ENCODE measurements at regions not wholly inside any gene's neighbourhood (a gene's known extent, or its start where the extent isn't known, plus 50 kb on each side); places are given as distances from the start of the nearest gene placed in this dataset.

- CTCF ChIA-PET: no interaction called here
- no peak for ATAC-seq
- Mint-ChIP-seq H3K4me3 (no peak overlapping the region), H3K36me3 (peaks cover 5% of the 10 kb centered on the region), H3K9me3 (peaks cover 23% of the 10 kb centered on the region), H3K27ac (no peak overlapping the region), H3K27me3 (ENCODE audit: low read depth) (no peaks in the 10 kb centered on the region), H3K4me1 (peaks cover 17% of the 10 kb centered on the region)
- no peak for TF ChIP-seq NR1H2 (CRISPR knock-in tag; IDR thresholded peaks at IDR 0.05)
- no peak for TF ChIP-seq USF1 (CRISPR knock-in tag; IDR thresholded peaks at IDR 0.05)
- TF ChIP-seq, protein P1, sequence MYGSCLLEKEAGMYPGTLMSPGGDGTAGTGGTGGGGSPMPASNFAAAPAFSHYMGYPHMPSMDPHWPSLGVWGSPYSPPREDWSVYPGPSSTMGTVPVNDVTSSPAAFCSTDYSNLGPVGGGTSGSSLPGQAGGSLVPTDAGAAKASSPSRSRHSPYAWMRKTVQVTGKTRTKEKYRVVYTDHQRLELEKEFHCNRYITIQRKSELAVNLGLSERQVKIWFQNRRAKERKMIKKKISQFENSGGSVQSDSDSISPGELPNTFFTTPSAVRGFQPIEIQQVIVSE (CRISPR knock-in tag; IDR thresholded peaks at IDR 0.05; ENCODE audit: borderline replicate concordance): no peak
- TF ChIP-seq USF2 (CRISPR knock-in tag; IDR thresholded peaks at IDR 0.05): no peak
- TF ChIP-seq PRRX2 (CRISPR knock-in tag; IDR thresholded peaks at IDR 0.05): no peak
- TF ChIP-seq FOXJ3 (CRISPR knock-in tag; IDR thresholded peaks at IDR 0.05; ENCODE audit: borderline replicate concordance): no peak
- no peak for TF ChIP-seq E2F5 (CRISPR knock-in tag; IDR thresholded peaks at IDR 0.05)
- TF ChIP-seq FOXP1 (CRISPR knock-in tag; IDR thresholded peaks at IDR 0.05; ENCODE audit: borderline replicate concordance): no peak
- TF ChIP-seq, protein P2, sequence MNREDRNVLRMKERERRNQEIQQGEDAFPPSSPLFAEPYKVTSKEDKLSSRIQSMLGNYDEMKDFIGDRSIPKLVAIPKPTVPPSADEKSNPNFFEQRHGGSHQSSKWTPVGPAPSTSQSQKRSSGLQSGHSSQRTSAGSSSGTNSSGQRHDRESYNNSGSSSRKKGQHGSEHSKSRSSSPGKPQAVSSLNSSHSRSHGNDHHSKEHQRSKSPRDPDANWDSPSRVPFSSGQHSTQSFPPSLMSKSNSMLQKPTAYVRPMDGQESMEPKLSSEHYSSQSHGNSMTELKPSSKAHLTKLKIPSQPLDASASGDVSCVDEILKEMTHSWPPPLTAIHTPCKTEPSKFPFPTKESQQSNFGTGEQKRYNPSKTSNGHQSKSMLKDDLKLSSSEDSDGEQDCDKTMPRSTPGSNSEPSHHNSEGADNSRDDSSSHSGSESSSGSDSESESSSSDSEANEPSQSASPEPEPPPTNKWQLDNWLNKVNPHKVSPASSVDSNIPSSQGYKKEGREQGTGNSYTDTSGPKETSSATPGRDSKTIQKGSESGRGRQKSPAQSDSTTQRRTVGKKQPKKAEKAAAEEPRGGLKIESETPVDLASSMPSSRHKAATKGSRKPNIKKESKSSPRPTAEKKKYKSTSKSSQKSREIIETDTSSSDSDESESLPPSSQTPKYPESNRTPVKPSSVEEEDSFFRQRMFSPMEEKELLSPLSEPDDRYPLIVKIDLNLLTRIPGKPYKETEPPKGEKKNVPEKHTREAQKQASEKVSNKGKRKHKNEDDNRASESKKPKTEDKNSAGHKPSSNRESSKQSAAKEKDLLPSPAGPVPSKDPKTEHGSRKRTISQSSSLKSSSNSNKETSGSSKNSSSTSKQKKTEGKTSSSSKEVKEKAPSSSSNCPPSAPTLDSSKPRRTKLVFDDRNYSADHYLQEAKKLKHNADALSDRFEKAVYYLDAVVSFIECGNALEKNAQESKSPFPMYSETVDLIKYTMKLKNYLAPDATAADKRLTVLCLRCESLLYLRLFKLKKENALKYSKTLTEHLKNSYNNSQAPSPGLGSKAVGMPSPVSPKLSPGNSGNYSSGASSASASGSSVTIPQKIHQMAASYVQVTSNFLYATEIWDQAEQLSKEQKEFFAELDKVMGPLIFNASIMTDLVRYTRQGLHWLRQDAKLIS (CRISPR knock-in tag; IDR thresholded peaks at IDR 0.05; ENCODE audit: borderline replicate concordance): no peak
- no peak for DNase-seq (ENCODE audit: low spot score)
- POLR2A ChIA-PET: no interaction called here
Measured at GRCh38 chr10:4278186-4278585, 493.2 kb upstream of the KLF6 start.

DNA sequence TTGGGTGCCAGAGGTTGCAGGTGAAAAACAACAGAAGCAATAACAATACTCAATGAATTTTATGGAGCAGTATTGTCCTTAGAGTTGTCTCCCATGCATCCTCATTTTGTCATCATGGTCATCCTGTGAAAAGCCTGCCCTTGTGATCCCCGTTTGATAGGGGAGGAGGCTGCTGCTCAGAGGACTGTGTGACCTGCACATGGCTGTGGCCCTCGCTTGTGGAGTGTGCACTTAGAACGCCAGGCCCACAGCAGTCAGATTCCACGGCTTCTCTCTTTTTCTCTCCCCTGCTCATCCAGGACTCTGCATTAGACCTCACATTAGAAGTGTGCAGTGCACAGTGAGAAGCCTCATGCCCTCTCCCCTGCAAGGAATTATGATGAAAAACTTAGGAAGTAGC is 491.1 kb upstream of the KLF6 start:
- Mint-ChIP-seq H3K4me1 (peaks cover 6% of the 10 kb centered on the region), H3K9me3 (peaks cover 19% of the 10 kb centered on the region), H3K4me3 (no peak overlapping the region), H3K27ac (no peak overlapping the region), H3K36me3 (peaks cover 11% of the 10 kb centered on the region), H3K27me3 (ENCODE audit: low read depth) (no peaks in the 10 kb centered on the region)
- ChIA-PET POLR2A (no interaction called here), CTCF (no interaction called here)
- ATAC-seq (no peak), DNase-seq (ENCODE audit: low spot score) (no peak)
- TF ChIP-seq ZNF423 (CRISPR knock-in tag; IDR thresholded peaks at IDR 0.05): no peak
- TF ChIP-seq, protein P3, sequence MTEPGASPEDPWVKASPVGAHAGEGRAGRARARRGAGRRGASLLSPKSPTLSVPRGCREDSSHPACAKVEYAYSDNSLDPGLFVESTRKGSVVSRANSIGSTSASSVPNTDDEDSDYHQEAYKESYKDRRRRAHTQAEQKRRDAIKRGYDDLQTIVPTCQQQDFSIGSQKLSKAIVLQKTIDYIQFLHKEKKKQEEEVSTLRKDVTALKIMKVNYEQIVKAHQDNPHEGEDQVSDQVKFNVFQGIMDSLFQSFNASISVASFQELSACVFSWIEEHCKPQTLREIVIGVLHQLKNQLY (CRISPR knock-in tag; IDR thresholded peaks at IDR 0.05): no peak
- TF ChIP-seq USF1 (CRISPR knock-in tag; IDR thresholded peaks at IDR 0.05): no peak
- no peak for TF ChIP-seq SOX15 (CRISPR knock-in tag; IDR thresholded peaks at IDR 0.05)
- TF ChIP-seq, protein P4, sequence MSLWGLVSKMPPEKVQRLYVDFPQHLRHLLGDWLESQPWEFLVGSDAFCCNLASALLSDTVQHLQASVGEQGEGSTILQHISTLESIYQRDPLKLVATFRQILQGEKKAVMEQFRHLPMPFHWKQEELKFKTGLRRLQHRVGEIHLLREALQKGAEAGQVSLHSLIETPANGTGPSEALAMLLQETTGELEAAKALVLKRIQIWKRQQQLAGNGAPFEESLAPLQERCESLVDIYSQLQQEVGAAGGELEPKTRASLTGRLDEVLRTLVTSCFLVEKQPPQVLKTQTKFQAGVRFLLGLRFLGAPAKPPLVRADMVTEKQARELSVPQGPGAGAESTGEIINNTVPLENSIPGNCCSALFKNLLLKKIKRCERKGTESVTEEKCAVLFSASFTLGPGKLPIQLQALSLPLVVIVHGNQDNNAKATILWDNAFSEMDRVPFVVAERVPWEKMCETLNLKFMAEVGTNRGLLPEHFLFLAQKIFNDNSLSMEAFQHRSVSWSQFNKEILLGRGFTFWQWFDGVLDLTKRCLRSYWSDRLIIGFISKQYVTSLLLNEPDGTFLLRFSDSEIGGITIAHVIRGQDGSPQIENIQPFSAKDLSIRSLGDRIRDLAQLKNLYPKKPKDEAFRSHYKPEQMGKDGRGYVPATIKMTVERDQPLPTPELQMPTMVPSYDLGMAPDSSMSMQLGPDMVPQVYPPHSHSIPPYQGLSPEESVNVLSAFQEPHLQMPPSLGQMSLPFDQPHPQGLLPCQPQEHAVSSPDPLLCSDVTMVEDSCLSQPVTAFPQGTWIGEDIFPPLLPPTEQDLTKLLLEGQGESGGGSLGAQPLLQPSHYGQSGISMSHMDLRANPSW (CRISPR knock-in tag; conservative IDR thresholded peaks at IDR 0.05; ENCODE audit: low read depth): no peak
- no peak for TF ChIP-seq SMAD4 (CRISPR knock-in tag; IDR thresholded peaks at IDR 0.05)
- no peak for TF ChIP-seq NR1H2 (CRISPR knock-in tag; IDR thresholded peaks at IDR 0.05)
- no peak for TF ChIP-seq EMX1 (CRISPR knock-in tag; IDR thresholded peaks at IDR 0.05)
- no peak for TF ChIP-seq HMGA2 (CRISPR knock-in tag; IDR thresholded peaks at IDR 0.05)
- no peak for TF ChIP-seq ZNF671 (CRISPR knock-in tag; IDR thresholded peaks at IDR 0.05)
- no peak for TF ChIP-seq ZBTB21 (CRISPR knock-in tag; IDR thresholded peaks at IDR 0.05; ENCODE audit: borderline replicate concordance)
- TF ChIP-seq, protein P5, sequence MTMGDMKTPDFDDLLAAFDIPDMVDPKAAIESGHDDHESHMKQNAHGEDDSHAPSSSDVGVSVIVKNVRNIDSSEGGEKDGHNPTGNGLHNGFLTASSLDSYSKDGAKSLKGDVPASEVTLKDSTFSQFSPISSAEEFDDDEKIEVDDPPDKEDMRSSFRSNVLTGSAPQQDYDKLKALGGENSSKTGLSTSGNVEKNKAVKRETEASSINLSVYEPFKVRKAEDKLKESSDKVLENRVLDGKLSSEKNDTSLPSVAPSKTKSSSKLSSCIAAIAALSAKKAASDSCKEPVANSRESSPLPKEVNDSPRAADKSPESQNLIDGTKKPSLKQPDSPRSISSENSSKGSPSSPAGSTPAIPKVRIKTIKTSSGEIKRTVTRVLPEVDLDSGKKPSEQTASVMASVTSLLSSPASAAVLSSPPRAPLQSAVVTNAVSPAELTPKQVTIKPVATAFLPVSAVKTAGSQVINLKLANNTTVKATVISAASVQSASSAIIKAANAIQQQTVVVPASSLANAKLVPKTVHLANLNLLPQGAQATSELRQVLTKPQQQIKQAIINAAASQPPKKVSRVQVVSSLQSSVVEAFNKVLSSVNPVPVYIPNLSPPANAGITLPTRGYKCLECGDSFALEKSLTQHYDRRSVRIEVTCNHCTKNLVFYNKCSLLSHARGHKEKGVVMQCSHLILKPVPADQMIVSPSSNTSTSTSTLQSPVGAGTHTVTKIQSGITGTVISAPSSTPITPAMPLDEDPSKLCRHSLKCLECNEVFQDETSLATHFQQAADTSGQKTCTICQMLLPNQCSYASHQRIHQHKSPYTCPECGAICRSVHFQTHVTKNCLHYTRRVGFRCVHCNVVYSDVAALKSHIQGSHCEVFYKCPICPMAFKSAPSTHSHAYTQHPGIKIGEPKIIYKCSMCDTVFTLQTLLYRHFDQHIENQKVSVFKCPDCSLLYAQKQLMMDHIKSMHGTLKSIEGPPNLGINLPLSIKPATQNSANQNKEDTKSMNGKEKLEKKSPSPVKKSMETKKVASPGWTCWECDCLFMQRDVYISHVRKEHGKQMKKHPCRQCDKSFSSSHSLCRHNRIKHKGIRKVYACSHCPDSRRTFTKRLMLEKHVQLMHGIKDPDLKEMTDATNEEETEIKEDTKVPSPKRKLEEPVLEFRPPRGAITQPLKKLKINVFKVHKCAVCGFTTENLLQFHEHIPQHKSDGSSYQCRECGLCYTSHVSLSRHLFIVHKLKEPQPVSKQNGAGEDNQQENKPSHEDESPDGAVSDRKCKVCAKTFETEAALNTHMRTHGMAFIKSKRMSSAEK (CRISPR knock-in tag; IDR thresholded peaks at IDR 0.05; ENCODE audit: borderline replicate concordance): no peak
- TF ChIP-seq ZNF121 (CRISPR knock-in tag; IDR thresholded peaks at IDR 0.05): no peak
